ENCODE measurements at regions not wholly inside any gene's neighbourhood (a gene's known extent, or its start where the extent isn't known, plus 50 kb on each side); places are given as distances from the start of the nearest gene placed in this dataset.

GRCh38 chr18:44028109-44028508, 652.6 kb upstream of the SETBP1 start:
- Mint-ChIP-seq H3K9me3 (ENCODE audit: unreplicated experiment) (peaks cover 5% of the 10 kb centered on the region), H3K27me3 (ENCODE audit: low read depth, unreplicated experiment) (no peaks in the 10 kb centered on the region)

GRCh38 chr18:44031063-44031462, 649.6 kb upstream of the SETBP1 start:
- H3K9ac ChIP-seq (ENCODE audit: low read length), result no peak overlapping the region
- no peak overlapping the region for H3K4me3 Mint-ChIP-seq (ENCODE audit: unreplicated experiment)
- H3K27me3 ChIP-seq (ENCODE audit: insufficient read depth, low read length), result no peaks in the 10 kb centered on the region
- no peaks in the 10 kb centered on the region for H4K20me1 ChIP-seq (ENCODE audit: insufficient read depth, low read length)
- H3K9me3 ChIP-seq (ENCODE audit: insufficient read depth, low read depth, low read length), result no peaks in the 10 kb centered on the region
- H3K27ac Mint-ChIP-seq (ENCODE audit: unreplicated experiment), result no peak overlapping the region
- TF ChIP-seq CTCF (IDR thresholded peaks at IDR 0.05; ENCODE audit: insufficient read depth, low read depth, low read length) (no peak), EZH2 (IDR thresholded peaks at IDR 0.05; ENCODE audit: insufficient read depth, low read length) (no peak)
- DNase-seq (ENCODE audit: low read depth), result no peak
- FAIRE-seq, result no peak
- no peaks in the 10 kb centered on the region for H3K36me3 ChIP-seq (ENCODE audit: insufficient read depth, low read length)
- H3K9me3 Mint-ChIP-seq (ENCODE audit: unreplicated experiment), result peaks cover 5% of the 10 kb centered on the region
- H3K4me1 ChIP-seq (ENCODE audit: insufficient read depth, low read length), result no peaks in the 10 kb centered on the region
- H3K36me3 Mint-ChIP-seq (ENCODE audit: low read depth, unreplicated experiment), result no peaks in the 10 kb centered on the region
- no peak overlapping the region for H3K4me3 ChIP-seq (ENCODE audit: insufficient read depth, low read depth, low read length)
- no peak overlapping the region for H3K4me2 ChIP-seq (ENCODE audit: low read length)
- no peak overlapping the region for H2AFZ ChIP-seq (ENCODE audit: low read depth, low read length)
- H3K27me3 Mint-ChIP-seq (ENCODE audit: low read depth, unreplicated experiment), result no peaks in the 10 kb centered on the region
- no peak overlapping the region for H3K27ac ChIP-seq (ENCODE audit: low read depth, low read length)
- H3K4me1 Mint-ChIP-seq (ENCODE audit: low read depth, unreplicated experiment), result peaks cover 8% of the 10 kb centered on the region
- H3K79me2 ChIP-seq (ENCODE audit: insufficient read depth, low read length), result no peaks in the 10 kb centered on the region

More at GRCh38 chr18:44028109-44028508, 652.6 kb upstream of the SETBP1 start:
- DNase-seq (ENCODE audit: low read depth) (no peak), FAIRE-seq (no peak)
- H4K20me1 ChIP-seq (ENCODE audit: insufficient read depth, low read length), result no peaks in the 10 kb centered on the region
- no peaks in the 10 kb centered on the region for H3K36me3 ChIP-seq (ENCODE audit: insufficient read depth, low read length)
- Mint-ChIP-seq H3K4me1 (ENCODE audit: low read depth, unreplicated experiment) (peaks cover 4% of the 10 kb centered on the region), H3K27ac (ENCODE audit: unreplicated experiment) (no peak overlapping the region), H3K4me3 (ENCODE audit: unreplicated experiment) (no peak overlapping the region), H3K36me3 (ENCODE audit: low read depth, unreplicated experiment) (no peaks in the 10 kb centered on the region)
- no peaks in the 10 kb centered on the region for H3K4me1 ChIP-seq (ENCODE audit: insufficient read depth, low read length)
- H3K4me2 ChIP-seq (ENCODE audit: low read length), result no peak overlapping the region
- no peak overlapping the region for H2AFZ ChIP-seq (ENCODE audit: low read depth, low read length)
- H3K27ac ChIP-seq (ENCODE audit: low read depth, low read length), result no peak overlapping the region
- H3K4me3 ChIP-seq (ENCODE audit: insufficient read depth, low read depth, low read length), result no peak overlapping the region
- TF ChIP-seq EZH2 (IDR thresholded peaks at IDR 0.05; ENCODE audit: insufficient read depth, low read length) (no peak), CTCF (IDR thresholded peaks at IDR 0.05; ENCODE audit: insufficient read depth, low read depth, low read length) (no peak)
- H3K27me3 ChIP-seq (ENCODE audit: insufficient read depth, low read length), result no peaks in the 10 kb centered on the region
- no peaks in the 10 kb centered on the region for H3K79me2 ChIP-seq (ENCODE audit: insufficient read depth, low read length)
- H3K9ac ChIP-seq (ENCODE audit: low read length), result no peak overlapping the region
- no peaks in the 10 kb centered on the region for H3K9me3 ChIP-seq (ENCODE audit: insufficient read depth, low read depth, low read length)

- H3K9me3 ChIP-seq (ENCODE audit: insufficient read depth, low read depth, low read length), result no peaks in the 10 kb centered on the region
- H3K27ac Mint-ChIP-seq (ENCODE audit: unreplicated experiment), result no peak overlapping the region
- H3K27me3 Mint-ChIP-seq (ENCODE audit: low read depth, unreplicated experiment), result no peaks in the 10 kb centered on the region
- H3K4me3 Mint-ChIP-seq (ENCODE audit: unreplicated experiment), result no peak overlapping the region
- FAIRE-seq, result no peak
- no peak overlapping the region for H3K4me2 ChIP-seq (ENCODE audit: low read length)
- no peak overlapping the region for H3K27ac ChIP-seq (ENCODE audit: low read depth, low read length)
- H3K36me3 Mint-ChIP-seq (ENCODE audit: low read depth, unreplicated experiment), result no peaks in the 10 kb centered on the region
- no peaks in the 10 kb centered on the region for H3K27me3 ChIP-seq (ENCODE audit: insufficient read depth, low read length)
- no peak overlapping the region for H3K4me3 ChIP-seq (ENCODE audit: insufficient read depth, low read depth, low read length)
- peaks cover 8% of the 10 kb centered on the region for H3K4me1 Mint-ChIP-seq (ENCODE audit: low read depth, unreplicated experiment)
- H3K9ac ChIP-seq (ENCODE audit: low read length), result no peak overlapping the region
- no peak for TF ChIP-seq EZH2 (IDR thresholded peaks at IDR 0.05; ENCODE audit: insufficient read depth, low read length)
- TF ChIP-seq CTCF (IDR thresholded peaks at IDR 0.05; ENCODE audit: insufficient read depth, low read depth, low read length), result no peak
- peaks cover 5% of the 10 kb centered on the region for H3K9me3 Mint-ChIP-seq (ENCODE audit: unreplicated experiment)
- H3K79me2 ChIP-seq (ENCODE audit: insufficient read depth, low read length), result no peaks in the 10 kb centered on the region
- DNase-seq (ENCODE audit: low read depth), result peak; percentile 11
- no peak overlapping the region for H2AFZ ChIP-seq (ENCODE audit: low read depth, low read length)
- no peaks in the 10 kb centered on the region for H4K20me1 ChIP-seq (ENCODE audit: insufficient read depth, low read length)
- no peaks in the 10 kb centered on the region for H3K4me1 ChIP-seq (ENCODE audit: insufficient read depth, low read length)
- H3K36me3 ChIP-seq (ENCODE audit: insufficient read depth, low read length), result no peaks in the 10 kb centered on the region
These were observed 647.5 kb upstream of the SETBP1 start for GRCh38 chr18:44033144-44033701.
